ENCODE measurements at regions not wholly inside any gene's neighbourhood (a gene's known extent, or its start where the extent isn't known, plus 50 kb on each side); places are given as distances from the start of the nearest gene placed in this dataset.

DNA sequence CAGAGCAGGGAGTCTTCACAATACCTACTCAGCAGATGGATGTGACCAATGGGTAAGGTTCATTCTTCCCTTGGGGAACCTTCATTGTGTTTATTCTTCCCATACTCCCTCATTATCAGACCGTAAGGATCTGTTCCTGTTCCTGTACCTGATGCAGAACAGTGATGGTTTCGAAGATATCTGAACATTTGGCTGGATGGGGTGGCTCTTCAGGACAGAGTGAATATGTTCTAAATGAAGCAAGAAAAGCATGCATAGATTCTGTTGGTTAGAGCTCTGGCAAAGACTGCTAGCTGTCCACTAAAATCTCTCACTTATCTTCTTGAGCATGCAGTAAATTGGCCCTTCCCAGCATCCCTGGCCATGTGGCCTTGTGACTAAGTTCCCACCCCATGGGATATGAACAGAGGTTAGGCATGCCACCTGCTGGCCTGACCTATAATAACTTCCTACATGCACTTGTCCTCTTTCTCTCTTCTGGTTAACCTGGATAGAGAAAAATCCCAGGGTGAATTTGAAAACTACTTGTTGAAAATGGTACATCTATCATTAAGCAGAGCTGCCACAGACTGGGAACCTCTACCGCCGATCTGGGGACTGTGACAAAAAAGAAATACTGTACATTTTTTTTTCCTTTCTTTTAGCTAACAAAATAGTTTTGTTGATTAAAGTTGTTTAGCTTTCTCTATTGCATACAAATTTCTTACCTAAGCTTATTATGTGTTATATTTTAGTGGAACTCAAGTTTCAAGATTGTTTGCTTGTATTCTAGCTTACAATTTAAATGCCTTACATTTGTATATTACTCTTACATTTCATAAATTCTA, 60.0 kb upstream of the BANK1 start:
- TF ChIP-seq, protein P1, sequence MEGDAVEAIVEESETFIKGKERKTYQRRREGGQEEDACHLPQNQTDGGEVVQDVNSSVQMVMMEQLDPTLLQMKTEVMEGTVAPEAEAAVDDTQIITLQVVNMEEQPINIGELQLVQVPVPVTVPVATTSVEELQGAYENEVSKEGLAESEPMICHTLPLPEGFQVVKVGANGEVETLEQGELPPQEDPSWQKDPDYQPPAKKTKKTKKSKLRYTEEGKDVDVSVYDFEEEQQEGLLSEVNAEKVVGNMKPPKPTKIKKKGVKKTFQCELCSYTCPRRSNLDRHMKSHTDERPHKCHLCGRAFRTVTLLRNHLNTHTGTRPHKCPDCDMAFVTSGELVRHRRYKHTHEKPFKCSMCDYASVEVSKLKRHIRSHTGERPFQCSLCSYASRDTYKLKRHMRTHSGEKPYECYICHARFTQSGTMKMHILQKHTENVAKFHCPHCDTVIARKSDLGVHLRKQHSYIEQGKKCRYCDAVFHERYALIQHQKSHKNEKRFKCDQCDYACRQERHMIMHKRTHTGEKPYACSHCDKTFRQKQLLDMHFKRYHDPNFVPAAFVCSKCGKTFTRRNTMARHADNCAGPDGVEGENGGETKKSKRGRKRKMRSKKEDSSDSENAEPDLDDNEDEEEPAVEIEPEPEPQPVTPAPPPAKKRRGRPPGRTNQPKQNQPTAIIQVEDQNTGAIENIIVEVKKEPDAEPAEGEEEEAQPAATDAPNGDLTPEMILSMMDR (conservative IDR thresholded peaks at IDR 0.05; ENCODE audit: low read depth, low read length), result peak; percentile 82
- no peak overlapping the region for H3K4me3 ChIP-seq (ENCODE audit: low read depth, low read length)
- peak; percentile 88 for DNase-seq (ENCODE audit: low read depth)

DNA sequence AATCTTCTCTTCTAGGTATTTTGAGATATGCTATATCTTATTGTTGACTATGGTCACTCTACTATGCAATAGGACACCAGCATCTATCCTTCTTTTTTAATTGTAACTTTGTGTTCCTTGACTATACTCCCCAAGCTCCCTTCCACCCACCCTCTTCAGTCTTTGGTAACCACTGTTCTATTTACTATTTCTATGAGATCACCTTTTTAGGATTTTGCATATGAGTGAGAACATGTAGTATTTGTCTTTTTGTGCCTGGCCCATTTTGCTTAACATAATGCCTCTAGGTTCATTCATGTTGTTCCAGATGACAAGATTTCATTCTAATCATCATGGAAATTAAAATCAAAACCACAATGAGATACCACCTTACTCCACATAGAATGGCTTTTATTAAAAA, 63.3 kb upstream of the BANK1 start:
- TF ChIP-seq, protein P1 (conservative IDR thresholded peaks at IDR 0.05; ENCODE audit: low read depth, low read length), result no peak
- H3K4me3 ChIP-seq (ENCODE audit: low read depth, low read length), result no peak overlapping the region

GRCh38 chr4:101724093-101724492, 66.4 kb upstream of the BANK1 start:
- no peak for DNase-seq (ENCODE audit: low read depth)
- no peak overlapping the region for H3K4me3 ChIP-seq (ENCODE audit: low read depth, low read length)
- TF ChIP-seq, protein P1 (conservative IDR thresholded peaks at IDR 0.05; ENCODE audit: low read depth, low read length), result no peak

More for the DNA sequence above, 63.3 kb upstream of the BANK1 start:
- no peak for DNase-seq (ENCODE audit: low read depth)

DNA sequence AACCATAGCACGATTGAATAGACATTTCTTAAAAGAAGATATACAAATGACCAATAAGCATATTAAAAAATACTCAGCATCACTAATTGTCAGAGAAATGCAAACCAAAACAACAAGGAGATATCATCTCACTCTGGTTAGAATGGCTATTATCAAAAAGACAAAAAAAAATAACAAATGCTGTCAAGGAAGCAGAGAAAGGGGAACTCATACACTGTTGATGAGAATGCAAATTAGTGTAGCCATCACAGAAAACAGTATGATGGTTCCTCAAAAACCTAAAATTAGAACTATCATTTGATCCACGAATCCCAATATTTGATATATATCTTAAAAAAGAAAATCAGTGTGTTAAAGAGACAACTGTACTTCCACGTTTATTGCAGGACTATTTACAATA, 71.7 kb upstream of the BANK1 start:
- TF ChIP-seq, protein P1 (conservative IDR thresholded peaks at IDR 0.05; ENCODE audit: low read depth, low read length), result no peak
- no peak for DNase-seq (ENCODE audit: low read depth)
- no peak overlapping the region for H3K4me3 ChIP-seq (ENCODE audit: low read depth, low read length)

- no peak overlapping the region for H3K4me3 ChIP-seq (ENCODE audit: low read depth, low read length)
- TF ChIP-seq, protein P1 (conservative IDR thresholded peaks at IDR 0.05; ENCODE audit: low read depth, low read length), result no peak
- DNase-seq (ENCODE audit: low read depth), result peak; percentile 22
Measured at GRCh38 chr4:101711590-101712260, 78.8 kb upstream of the BANK1 start.

- TF ChIP-seq, protein P1 (conservative IDR thresholded peaks at IDR 0.05; ENCODE audit: low read depth, low read length), result no peak
- DNase-seq (ENCODE audit: low read depth), result no peak
- no peak overlapping the region for H3K4me3 ChIP-seq (ENCODE audit: low read depth, low read length)
Measured at GRCh38 chr4:101710806-101711205, 79.7 kb upstream of the BANK1 start.
